GM12872 (cell line): ENCODE measurements at regions not wholly inside any gene's neighbourhood (a gene's known extent, or its start where the extent isn't known, plus 50 kb on each side); places are given as distances from the start of the nearest gene placed in this dataset.

Experiments used
- TF ChIP-seq, protein P1 (sequence below): IDR thresholded peaks from 3 replicates; pipeline ENCODE4 v1.5.1; 2011; ENCODE audit warnings: low read depth, mild to moderate bottlenecking, low read length, moderate library complexity; ENCODE audit not compliant: insufficient read depth

DNA sequence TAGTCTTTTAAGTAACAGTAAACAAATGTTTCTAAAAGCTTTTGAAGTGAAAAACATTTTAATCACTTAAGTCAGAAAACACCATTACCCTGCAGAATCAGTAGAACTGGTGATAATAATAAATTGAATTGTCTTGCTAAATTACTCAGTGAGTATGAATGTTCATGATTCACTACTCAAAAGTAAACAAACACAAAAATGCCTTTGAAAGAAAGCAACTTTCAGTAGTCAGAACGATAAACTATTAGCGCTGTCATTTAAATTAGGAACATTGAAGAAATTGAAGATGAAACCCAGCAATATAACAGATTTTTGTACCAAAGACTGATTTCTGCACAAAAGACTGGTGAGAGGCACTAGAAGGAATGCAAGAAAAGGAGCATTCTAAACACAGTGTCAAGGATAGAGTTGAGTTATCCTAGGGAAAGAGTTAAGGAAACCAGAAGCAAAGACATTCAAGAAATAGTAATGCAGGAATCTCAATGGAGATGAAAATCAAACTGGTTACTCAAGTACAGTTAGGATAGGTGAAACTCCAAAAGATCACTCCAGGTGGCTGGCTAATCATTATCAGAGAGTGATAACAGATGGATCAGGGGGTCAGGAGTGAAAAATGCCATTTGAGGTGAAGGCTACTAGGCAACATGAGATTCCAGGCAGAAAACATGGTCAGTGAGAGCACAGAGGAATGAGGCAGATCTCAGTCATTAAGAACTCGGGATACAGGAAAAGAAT lies 77.4 kb upstream of the ALG10 start:
- TF ChIP-seq, protein P1, sequence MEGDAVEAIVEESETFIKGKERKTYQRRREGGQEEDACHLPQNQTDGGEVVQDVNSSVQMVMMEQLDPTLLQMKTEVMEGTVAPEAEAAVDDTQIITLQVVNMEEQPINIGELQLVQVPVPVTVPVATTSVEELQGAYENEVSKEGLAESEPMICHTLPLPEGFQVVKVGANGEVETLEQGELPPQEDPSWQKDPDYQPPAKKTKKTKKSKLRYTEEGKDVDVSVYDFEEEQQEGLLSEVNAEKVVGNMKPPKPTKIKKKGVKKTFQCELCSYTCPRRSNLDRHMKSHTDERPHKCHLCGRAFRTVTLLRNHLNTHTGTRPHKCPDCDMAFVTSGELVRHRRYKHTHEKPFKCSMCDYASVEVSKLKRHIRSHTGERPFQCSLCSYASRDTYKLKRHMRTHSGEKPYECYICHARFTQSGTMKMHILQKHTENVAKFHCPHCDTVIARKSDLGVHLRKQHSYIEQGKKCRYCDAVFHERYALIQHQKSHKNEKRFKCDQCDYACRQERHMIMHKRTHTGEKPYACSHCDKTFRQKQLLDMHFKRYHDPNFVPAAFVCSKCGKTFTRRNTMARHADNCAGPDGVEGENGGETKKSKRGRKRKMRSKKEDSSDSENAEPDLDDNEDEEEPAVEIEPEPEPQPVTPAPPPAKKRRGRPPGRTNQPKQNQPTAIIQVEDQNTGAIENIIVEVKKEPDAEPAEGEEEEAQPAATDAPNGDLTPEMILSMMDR = no peak

DNA sequence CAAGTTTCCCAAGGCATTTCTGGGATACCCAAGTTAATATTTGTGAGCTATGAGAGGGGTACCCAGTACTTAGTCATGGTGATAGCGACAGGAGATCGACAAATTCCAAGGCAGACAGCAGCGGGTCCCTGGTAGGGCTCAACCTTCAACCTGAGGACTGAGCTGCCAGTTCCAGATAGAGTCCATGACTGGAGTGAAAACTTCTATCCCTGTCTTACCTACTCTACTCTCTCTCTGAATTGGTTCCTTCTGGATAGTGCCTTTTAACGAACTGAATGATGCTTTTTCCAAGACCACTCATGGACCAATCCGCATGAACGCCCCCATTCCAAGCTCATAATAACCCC lies 76.9 kb upstream of the ALG10 start:
- TF ChIP-seq, protein P1 = no peak

DNA sequence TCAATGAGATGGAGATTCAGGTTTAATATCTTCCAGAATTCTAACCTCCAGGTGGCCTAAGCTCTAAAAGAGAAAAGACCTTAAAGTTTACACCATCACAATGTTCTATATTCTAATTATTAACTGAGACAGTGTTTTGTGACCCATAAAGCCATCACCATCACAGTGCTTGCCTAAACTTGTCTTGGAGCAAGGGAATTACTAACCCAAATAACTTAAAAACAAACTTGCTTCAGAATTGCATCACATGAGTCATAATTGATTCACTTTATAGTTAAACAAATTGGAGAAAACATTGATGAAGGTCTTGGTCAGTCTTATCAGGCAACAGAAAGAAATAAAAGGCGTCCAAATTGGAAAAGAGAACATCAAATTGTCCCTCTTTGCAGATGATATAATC lies 54.5 kb upstream of the ALG10 start:
- TF ChIP-seq, protein P1 = no peak
